Activated naive CD4-positive, alpha-beta T cell treated with anti-CD3 and anti-CD28 coated beads, Interleukin-2, amount 50 U/mL, for 24 hours (primary cell): ENCODE measurements at regions not wholly inside any gene's neighbourhood (a gene's known extent, or its start where the extent isn't known, plus 50 kb on each side); places are given as distances from the start of the nearest gene placed in this dataset.

Source experiments
- H3K27ac Mint-ChIP-seq: one replicate; pipeline ENCODE4 v1.8.0; 2021; ENCODE audit warnings: mild to moderate bottlenecking, mixed read lengths
- H3K27me3 Mint-ChIP-seq: one replicate; pipeline ENCODE4 v1.8.0; 2021; ENCODE audit warnings: mixed read lengths
- H3K36me3 Mint-ChIP-seq: one replicate; pipeline ENCODE4 v1.8.0; 2021; ENCODE audit warnings: mixed read lengths
- H3K4me1 Mint-ChIP-seq: one replicate; pipeline ENCODE4 v1.8.0; 2021; ENCODE audit warnings: mixed read lengths
- H3K4me3 Mint-ChIP-seq: one replicate; pipeline ENCODE4 v1.8.0; 2021; ENCODE audit warnings: mild to moderate bottlenecking, mixed read lengths
- H3K9me3 Mint-ChIP-seq: one replicate; pipeline ENCODE4 v1.8.0; 2021; ENCODE audit warnings: mixed read lengths

DNA sequence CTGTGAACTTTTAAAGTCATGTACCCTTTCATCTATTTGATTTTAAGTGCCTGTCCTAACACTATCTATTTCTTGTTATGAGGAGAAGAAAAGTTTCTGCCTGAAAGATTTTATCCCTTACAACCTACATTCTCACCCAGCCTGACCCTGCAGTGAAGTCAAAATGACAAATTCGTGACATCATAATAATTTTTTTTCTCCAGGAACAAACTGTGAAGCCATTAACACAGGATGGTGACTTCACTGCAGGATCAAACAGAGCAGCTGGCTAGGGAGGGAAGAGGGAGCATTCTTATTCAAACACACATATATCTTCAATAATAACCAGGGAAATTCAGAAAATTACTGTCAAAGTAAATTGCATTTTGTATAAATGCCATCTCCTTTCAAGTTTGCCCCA is 147.8 kb upstream of the PRMT6 start:
- no peaks in the 10 kb centered on the region for H3K4me1 Mint-ChIP-seq
- H3K27me3 Mint-ChIP-seq, result peaks cover 1% of the 10 kb centered on the region
- H3K36me3 Mint-ChIP-seq, result no peaks in the 10 kb centered on the region
- no peak overlapping the region for H3K27ac Mint-ChIP-seq
- H3K9me3 Mint-ChIP-seq, result peaks cover 13% of the 10 kb centered on the region
- no peak overlapping the region for H3K4me3 Mint-ChIP-seq

DNA sequence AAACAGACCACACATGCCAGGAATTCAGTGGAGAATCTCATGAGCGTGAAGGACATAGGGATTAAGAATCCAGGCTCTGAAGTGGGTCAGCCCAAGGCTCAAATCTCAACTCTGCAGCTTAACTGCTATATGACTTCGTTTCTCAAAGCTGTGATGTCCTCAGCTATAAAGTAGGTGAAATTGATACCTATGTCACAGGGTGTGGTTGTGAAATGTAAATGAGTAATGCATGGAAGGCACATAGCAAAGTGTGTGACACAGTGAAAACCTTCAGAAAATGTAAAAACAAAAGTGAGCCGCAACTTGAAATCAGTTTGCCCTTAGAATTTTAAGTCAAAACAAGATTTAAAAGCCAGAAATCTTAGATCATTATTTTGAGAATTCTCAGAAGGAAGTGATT is 145.7 kb upstream of the PRMT6 start:
- no peak overlapping the region for H3K27ac Mint-ChIP-seq
- no peaks in the 10 kb centered on the region for H3K36me3 Mint-ChIP-seq
- H3K4me3 Mint-ChIP-seq, result no peak overlapping the region
- no peaks in the 10 kb centered on the region for H3K4me1 Mint-ChIP-seq
- peaks cover 1% of the 10 kb centered on the region for H3K27me3 Mint-ChIP-seq
- no peaks in the 10 kb centered on the region for H3K9me3 Mint-ChIP-seq

DNA sequence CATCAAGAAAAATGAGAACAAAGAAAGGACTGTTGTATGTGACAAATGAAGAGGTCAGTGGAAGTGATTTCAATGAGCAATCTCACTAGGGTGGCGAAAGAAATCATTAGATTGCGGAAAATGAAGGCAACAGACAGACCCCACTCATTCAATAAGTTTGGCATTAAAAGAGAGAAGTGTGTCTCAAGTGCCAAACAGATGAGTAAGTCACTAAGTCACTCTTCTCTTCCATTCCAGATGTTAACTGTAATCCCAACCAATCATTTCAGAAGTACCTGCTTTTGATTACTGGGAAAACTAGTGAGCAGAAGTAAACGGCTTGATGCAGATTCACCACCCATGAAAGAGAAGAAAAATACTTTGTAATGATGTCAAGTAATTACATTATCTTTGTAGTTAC is 144.3 kb upstream of the PRMT6 start:
- Mint-ChIP-seq H3K36me3 (no peaks in the 10 kb centered on the region), H3K4me3 (no peak overlapping the region), H3K4me1 (no peaks in the 10 kb centered on the region), H3K27me3 (peaks cover 1% of the 10 kb centered on the region), H3K9me3 (no peaks in the 10 kb centered on the region), H3K27ac (no peak overlapping the region)

DNA sequence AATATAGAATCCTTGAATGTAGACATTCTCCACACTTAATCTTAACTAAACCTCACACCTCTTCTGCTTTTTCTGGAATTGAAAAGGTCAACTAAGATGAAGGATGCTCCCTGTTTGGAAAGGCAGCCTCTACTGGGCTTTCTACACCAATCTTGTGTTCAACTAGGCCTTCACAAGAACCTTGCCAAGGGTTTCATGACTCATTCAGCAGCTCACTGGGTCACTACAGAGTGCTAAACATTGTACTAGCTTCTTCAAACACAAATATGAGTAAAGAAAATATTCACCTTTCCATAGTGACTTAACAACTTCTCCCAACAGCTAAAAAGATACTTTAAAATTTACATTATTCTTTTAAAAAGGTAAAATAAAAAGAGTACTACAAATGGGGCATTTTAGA is 135.3 kb upstream of the PRMT6 start:
- H3K9me3 Mint-ChIP-seq, result no peaks in the 10 kb centered on the region
- H3K27ac Mint-ChIP-seq, result no peak overlapping the region
- H3K27me3 Mint-ChIP-seq, result no peaks in the 10 kb centered on the region
- H3K36me3 Mint-ChIP-seq, result no peaks in the 10 kb centered on the region
- no peak overlapping the region for H3K4me3 Mint-ChIP-seq
- H3K4me1 Mint-ChIP-seq, result no peaks in the 10 kb centered on the region

DNA sequence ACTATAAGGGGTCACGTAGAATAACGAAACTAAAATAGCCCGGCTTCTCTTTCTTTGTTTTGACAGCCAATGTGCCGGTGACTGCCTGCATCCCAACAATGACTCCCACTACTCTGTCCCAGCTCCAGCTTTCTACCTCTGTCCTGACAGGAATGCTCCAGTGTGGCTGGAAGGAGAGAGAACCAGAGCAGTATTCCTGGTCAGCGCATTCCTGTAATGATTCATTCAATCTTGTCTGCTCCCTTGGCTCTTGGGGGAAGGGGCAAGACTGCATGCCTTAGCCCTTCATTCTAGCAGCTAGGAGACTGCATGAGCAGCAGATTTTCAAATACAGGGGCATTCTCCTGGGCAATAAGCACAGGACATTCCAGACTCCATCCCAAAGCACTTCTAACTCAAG is 132.1 kb upstream of the PRMT6 start:
- Mint-ChIP-seq H3K4me1 (no peaks in the 10 kb centered on the region), H3K36me3 (no peaks in the 10 kb centered on the region), H3K4me3 (no peak overlapping the region), H3K9me3 (no peaks in the 10 kb centered on the region), H3K27ac (no peak overlapping the region), H3K27me3 (no peaks in the 10 kb centered on the region)

- Mint-ChIP-seq H3K36me3 (no peaks in the 10 kb centered on the region), H3K4me3 (no peak overlapping the region), H3K27me3 (no peaks in the 10 kb centered on the region), H3K9me3 (no peaks in the 10 kb centered on the region), H3K4me1 (no peaks in the 10 kb centered on the region), H3K27ac (no peak overlapping the region)
These were observed 130.7 kb upstream of the PRMT6 start for GRCh38 chr1:106925750-106926149.

DNA sequence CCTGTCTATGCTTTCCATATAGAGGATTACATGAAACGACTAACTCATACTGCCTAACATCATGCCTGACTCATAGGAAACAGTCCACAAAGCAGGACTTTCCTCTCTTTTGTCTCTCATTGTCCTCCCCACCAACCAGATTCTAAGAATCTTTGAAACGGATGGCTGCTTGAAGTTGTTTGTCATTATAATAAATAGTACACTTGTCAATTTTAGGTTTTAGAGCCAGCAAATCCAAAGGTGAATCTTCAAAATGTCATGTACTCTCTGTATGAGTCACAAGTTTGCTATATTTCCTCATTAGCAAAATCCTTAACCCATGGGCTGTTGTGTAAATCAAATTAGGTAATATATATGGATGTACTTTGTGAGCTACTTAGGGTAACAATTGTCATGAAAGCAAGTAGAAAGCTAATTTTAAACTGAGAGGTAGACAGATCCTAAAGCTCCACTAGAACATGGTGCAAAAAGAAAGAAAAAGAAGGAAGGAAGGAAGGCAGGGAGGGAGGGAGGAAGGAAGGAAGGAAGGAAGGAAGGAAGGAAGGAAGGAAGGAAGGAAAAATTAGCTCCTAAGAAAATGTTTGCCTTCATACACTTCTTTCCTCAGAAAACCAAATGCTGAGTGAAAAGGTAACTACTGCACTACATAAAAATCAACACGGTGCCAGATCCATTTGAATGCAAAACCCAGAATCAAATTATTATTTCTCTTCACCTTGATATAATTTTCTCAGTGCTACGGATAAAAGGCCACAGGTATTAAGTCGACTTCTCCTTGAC is 129.5 kb upstream of the PRMT6 start:
- Mint-ChIP-seq H3K27ac (no peak overlapping the region), H3K9me3 (no peaks in the 10 kb centered on the region), H3K36me3 (no peaks in the 10 kb centered on the region), H3K4me1 (no peaks in the 10 kb centered on the region), H3K27me3 (no peaks in the 10 kb centered on the region), H3K4me3 (no peak overlapping the region)

DNA sequence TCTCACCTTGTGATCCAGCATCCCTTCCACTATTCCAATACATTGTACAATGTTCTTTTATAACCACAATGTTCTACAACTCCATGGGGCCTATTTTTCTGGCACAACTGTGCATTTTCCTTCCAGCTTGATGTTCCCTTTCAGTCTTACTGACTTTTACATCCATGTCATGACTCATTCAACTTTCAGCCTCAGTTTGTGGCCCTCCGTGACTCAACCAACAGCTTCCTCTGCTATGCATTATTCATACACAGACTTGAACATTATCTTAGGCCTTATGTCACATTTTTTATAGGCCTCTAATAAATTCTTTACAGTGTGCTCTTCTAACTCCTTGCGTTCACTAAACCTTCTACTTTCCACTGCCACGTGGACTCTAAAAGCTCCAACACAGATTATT is 119.4 kb upstream of the PRMT6 start:
- H3K4me3 Mint-ChIP-seq, result no peak overlapping the region
- H3K36me3 Mint-ChIP-seq, result no peaks in the 10 kb centered on the region
- no peaks in the 10 kb centered on the region for H3K9me3 Mint-ChIP-seq
- H3K27ac Mint-ChIP-seq, result no peak overlapping the region
- H3K27me3 Mint-ChIP-seq, result no peaks in the 10 kb centered on the region
- H3K4me1 Mint-ChIP-seq, result no peaks in the 10 kb centered on the region

- Mint-ChIP-seq H3K9me3 (no peaks in the 10 kb centered on the region), H3K36me3 (no peaks in the 10 kb centered on the region), H3K4me1 (no peaks in the 10 kb centered on the region), H3K27ac (no peak overlapping the region), H3K4me3 (no peak overlapping the region), H3K27me3 (no peaks in the 10 kb centered on the region)
These were observed 111.8 kb upstream of the PRMT6 start for GRCh38 chr1:106944721-106945120.

GRCh38 chr1:106952776-106953175 is 103.7 kb upstream of the PRMT6 start:
- Mint-ChIP-seq H3K36me3 (no peaks in the 10 kb centered on the region), H3K9me3 (no peaks in the 10 kb centered on the region), H3K27me3 (peaks cover 5% of the 10 kb centered on the region), H3K4me1 (no peaks in the 10 kb centered on the region), H3K27ac (no peak overlapping the region), H3K4me3 (no peak overlapping the region)

DNA sequence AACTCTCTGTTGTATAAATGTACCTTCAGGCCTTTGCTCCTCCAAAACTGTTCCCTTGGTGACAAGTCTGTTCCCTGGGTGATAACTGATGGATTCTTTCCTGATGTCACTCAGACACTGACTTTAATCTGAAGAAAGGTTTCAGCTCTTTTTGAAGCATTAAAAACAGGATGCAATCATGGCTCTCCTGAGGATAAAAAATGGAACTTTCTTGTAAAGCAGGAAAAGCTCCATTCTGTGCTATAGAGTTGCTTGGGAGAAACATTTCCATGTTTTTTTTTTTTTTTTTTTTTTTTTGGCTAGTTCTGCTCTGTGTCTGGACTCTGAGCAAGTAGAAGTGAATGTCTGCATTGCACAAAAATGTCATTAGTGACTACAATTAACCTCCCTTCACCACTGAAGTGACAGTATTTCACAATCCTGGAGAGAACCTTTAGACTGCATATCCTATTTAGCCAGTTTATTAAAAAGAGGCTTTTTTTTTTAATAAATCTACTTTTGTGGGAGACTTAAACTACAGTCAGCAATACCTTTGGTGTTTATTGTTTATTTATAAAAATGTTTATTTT is 101.7 kb upstream of the PRMT6 start:
- H3K4me1 Mint-ChIP-seq, result no peaks in the 10 kb centered on the region
- H3K9me3 Mint-ChIP-seq, result no peaks in the 10 kb centered on the region
- H3K4me3 Mint-ChIP-seq, result no peak overlapping the region
- peaks cover 7% of the 10 kb centered on the region for H3K27me3 Mint-ChIP-seq
- H3K36me3 Mint-ChIP-seq, result no peaks in the 10 kb centered on the region
- no peak overlapping the region for H3K27ac Mint-ChIP-seq

DNA sequence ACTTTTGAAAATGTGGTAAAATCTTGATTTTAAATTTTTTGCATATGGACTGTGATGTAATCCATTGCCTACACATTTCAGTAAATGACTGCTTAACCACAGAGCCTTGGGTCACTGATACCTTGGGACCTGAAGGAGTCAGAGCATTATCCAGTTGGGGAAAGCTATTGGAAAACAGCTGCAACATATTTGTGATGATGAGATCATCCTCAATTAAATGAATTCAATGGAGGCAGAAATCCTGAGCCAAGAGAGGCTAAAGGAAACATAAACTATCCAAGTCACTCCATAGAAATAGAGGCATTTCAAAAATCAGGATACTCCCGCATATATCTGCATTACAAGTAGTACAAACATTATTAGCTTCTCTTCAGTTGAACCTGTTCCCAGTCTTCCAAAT is 99.8 kb upstream of the PRMT6 start:
- no peaks in the 10 kb centered on the region for H3K4me1 Mint-ChIP-seq
- H3K9me3 Mint-ChIP-seq, result no peaks in the 10 kb centered on the region
- H3K27ac Mint-ChIP-seq, result no peak overlapping the region
- no peak overlapping the region for H3K4me3 Mint-ChIP-seq
- peaks cover 7% of the 10 kb centered on the region for H3K27me3 Mint-ChIP-seq
- H3K36me3 Mint-ChIP-seq, result no peaks in the 10 kb centered on the region

DNA sequence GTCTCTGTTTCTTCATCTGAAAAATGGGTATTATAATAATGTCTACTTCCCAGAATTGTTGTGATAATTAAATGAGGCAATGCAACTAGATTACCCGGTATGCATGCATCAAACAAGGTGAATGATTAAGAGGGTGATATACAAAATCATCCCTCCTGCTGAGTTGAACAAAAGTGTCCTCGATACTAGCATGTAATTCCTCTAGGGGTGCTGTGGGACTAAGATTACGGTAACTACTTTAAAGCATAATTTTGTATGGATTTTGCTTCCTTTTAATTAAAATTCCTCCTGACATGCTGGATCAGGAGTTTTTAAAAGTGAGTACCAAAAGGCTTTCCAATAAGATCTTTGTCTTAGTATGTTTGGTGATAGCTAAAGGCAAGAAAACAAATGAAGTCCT is 98.7 kb upstream of the PRMT6 start:
- no peaks in the 10 kb centered on the region for H3K4me1 Mint-ChIP-seq
- H3K27ac Mint-ChIP-seq, result no peak overlapping the region

DNA sequence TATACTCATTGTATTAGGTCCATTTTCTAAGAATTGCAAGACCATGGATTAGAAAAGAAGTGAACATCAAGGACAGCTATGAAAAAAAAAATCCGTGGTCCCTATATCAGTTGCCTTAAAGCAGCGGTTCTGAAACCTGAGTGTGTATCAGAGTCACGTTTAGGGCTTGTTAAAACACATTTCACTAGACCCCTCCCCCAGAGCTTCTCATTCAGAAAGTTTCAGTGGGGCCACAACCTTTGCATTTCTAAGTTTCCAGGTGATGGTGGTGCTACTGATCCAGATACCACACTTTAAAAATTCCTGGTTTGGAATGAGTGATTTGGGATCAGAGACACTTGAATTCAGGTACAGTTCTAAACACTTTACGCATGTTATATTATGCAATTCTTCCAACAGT is 96.1 kb upstream of the PRMT6 start:
- Mint-ChIP-seq H3K9me3 (no peaks in the 10 kb centered on the region), H3K4me1 (no peaks in the 10 kb centered on the region), H3K27me3 (peaks cover 3% of the 10 kb centered on the region), H3K27ac (no peak overlapping the region), H3K4me3 (no peak overlapping the region), H3K36me3 (no peaks in the 10 kb centered on the region)

More for the DNA sequence above, 98.7 kb upstream of the PRMT6 start:
- no peak overlapping the region for H3K4me3 Mint-ChIP-seq
- no peaks in the 10 kb centered on the region for H3K9me3 Mint-ChIP-seq
- H3K27me3 Mint-ChIP-seq, result peaks cover 5% of the 10 kb centered on the region
- no peaks in the 10 kb centered on the region for H3K36me3 Mint-ChIP-seq

GRCh38 chr1:106961646-106962045 is 94.8 kb upstream of the PRMT6 start:
- peaks cover 1% of the 10 kb centered on the region for H3K27me3 Mint-ChIP-seq
- no peaks in the 10 kb centered on the region for H3K9me3 Mint-ChIP-seq

DNA sequence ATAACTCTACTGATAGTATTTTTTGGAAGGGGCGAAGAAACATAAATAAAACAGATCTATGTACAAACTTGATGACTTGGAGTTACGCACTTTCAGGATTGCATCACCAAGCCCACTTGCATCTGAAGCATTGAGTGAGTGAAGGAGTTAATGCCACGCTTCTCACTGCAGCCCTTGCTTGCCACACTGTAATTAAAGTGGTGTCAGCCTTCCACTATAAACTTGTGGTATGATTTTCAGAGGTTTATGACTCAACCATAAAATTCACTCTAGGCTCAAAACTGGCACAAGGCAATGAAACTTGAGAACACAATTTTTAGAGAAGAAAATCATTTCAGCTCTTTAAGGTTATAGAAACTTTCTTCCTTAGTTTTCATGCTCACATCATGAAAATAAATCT is 93.9 kb upstream of the PRMT6 start:
- H3K4me1 Mint-ChIP-seq, result no peaks in the 10 kb centered on the region
- no peak overlapping the region for H3K4me3 Mint-ChIP-seq
- no peaks in the 10 kb centered on the region for H3K36me3 Mint-ChIP-seq
- no peak overlapping the region for H3K27ac Mint-ChIP-seq
- peaks cover 1% of the 10 kb centered on the region for H3K27me3 Mint-ChIP-seq
- no peaks in the 10 kb centered on the region for H3K9me3 Mint-ChIP-seq

More at GRCh38 chr1:106961646-106962045, 94.8 kb upstream of the PRMT6 start:
- Mint-ChIP-seq H3K36me3 (no peaks in the 10 kb centered on the region), H3K4me1 (no peaks in the 10 kb centered on the region), H3K27ac (no peak overlapping the region), H3K4me3 (no peak overlapping the region)

DNA sequence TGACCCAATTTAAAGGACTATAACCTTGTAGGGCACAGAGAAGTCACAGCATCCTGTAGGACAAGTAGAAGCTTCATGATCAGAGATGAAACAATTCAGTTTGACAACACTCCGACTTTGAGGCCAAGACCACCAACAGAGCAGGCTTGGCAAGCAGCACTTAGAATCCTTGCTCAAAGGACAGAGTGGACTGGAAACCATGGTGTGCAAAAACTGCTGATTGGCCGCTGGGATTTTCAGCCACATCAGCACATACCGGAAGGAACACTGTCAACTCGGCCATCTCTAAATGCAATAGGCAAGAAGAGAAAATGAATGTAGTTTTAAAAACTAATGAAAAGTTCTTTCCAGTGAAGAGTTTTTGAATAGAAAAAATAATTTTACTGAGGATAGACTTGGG is 92.0 kb upstream of the PRMT6 start:
- Mint-ChIP-seq H3K36me3 (no peaks in the 10 kb centered on the region), H3K27me3 (no peaks in the 10 kb centered on the region), H3K9me3 (no peaks in the 10 kb centered on the region), H3K4me3 (no peak overlapping the region), H3K27ac (no peak overlapping the region), H3K4me1 (no peaks in the 10 kb centered on the region)
